Naive thymus-derived CD4-positive, alpha-beta T cell (primary cell): ENCODE measurements at regions not wholly inside any gene's neighbourhood (a gene's known extent, or its start where the extent isn't known, plus 50 kb on each side); places are given as distances from the start of the nearest gene placed in this dataset.
"Not testable (repeated sequence)": the region's sequence is repeated elsewhere in the genome, so short reads cannot be mapped to it uniquely, and the experiment has no call there.

Experiments used
- ATAC-seq: fragments of 150-1000 bp; cut with Tn5 transposase; 2 replicates; pipeline ENCODE4 v1.10.0; 2021; ENCODE audit warnings: mild to moderate bottlenecking, moderate library complexity
- CTCF ChIA-PET: fragments of 350-600 bp; sonication (Branson Sonifier 250); formaldehyde crosslinking; loops from one replicate; lab custom pipeline; 2021; ENCODE audit warnings: antibody characterized with exemption; lab: Charles Lee
- POLR2A ChIA-PET: fragments of 350-600 bp; sonication (Branson Sonifier 250); formaldehyde crosslinking; loops from one replicate; lab custom pipeline; 2021; ENCODE audit warnings: antibody characterized with exemption, inconsistent platforms; lab: Charles Lee
- DNase-seq, 9 donors: peaks; one replicate each; pipeline versions ENCODE4 v3.0.0 to v3.0.0-alpha.2; 2020 to 2022; ENCODE audit warnings: mixed read lengths in 1 of 9
- H3K27ac ChIP-seq: one replicate; pipeline ENCODE4 v1.7.0; 2013; ENCODE audit warnings: mild to moderate bottlenecking, low read depth, low read length, moderate library complexity
- H3K27me3 ChIP-seq, 2 donors: one replicate each; pipeline ENCODE4 v1.7.0; 2013; ENCODE audit warnings: low read length in 2 of 2, mild to moderate bottlenecking in 2 of 2, moderate library complexity in 2 of 2; ENCODE audit not compliant: control insufficient read depth in 2 of 2, insufficient read depth in 2 of 2
- H3K36me3 ChIP-seq, 3 experiments: 1 replicate in 2 of 3; 2 replicates in 1 of 3; pipeline ENCODE4 v1.7.0; 2013; ENCODE audit warnings: low read length in 3 of 3, mild to moderate bottlenecking in 3 of 3, moderate library complexity in 1 of 3; ENCODE audit not compliant: insufficient read depth in 3 of 3, control insufficient read depth in 2 of 3
- H3K4me1 ChIP-seq, 2 donors: one replicate each; pipeline ENCODE4 v1.7.0; 2013; ENCODE audit warnings: low read length in 2 of 2, mild to moderate bottlenecking in 2 of 2, moderate library complexity in 1 of 2; ENCODE audit not compliant: control insufficient read depth in 2 of 2, insufficient read depth in 2 of 2
- H3K4me3 ChIP-seq: 2 replicates; pipeline ENCODE4 v1.7.0; 2013; ENCODE audit warnings: mild to moderate bottlenecking, low read length
- H3K9me3 ChIP-seq, 3 experiments: 1 replicate in 2 of 3; 2 replicates in 1 of 3; pipeline ENCODE4 v1.7.0; 2013; ENCODE audit warnings: low read length in 3 of 3; ENCODE audit not compliant: control insufficient read depth in 2 of 3
- H3K27ac Mint-ChIP-seq, 9 donors: one replicate each; pipeline ENCODE4 v1.8.0; 2020 to 2022; ENCODE audit warnings: mixed read lengths in 9 of 9, mild to moderate bottlenecking in 8 of 9, moderate library complexity in 5 of 9, inconsistent platforms in 2 of 9
- H3K27me3 Mint-ChIP-seq, 5 donors: one replicate each; pipeline ENCODE4 v1.8.0; 2021 to 2022; ENCODE audit warnings: mixed read lengths in 5 of 5, mild to moderate bottlenecking in 1 of 5
- H3K36me3 Mint-ChIP-seq, 5 donors: one replicate each; pipeline ENCODE4 v1.8.0; 2020 to 2022; ENCODE audit warnings: mixed read lengths in 5 of 5, mild to moderate bottlenecking in 3 of 5, inconsistent platforms in 1 of 5
- H3K4me1 Mint-ChIP-seq, 7 donors: one replicate each; pipeline ENCODE4 v1.8.0; 2020 to 2022; ENCODE audit warnings: mixed read lengths in 7 of 7, mild to moderate bottlenecking in 3 of 7, inconsistent platforms in 1 of 7
- H3K4me3 Mint-ChIP-seq, 10 donors: one replicate each; pipeline ENCODE4 v1.8.0; 2020 to 2022; ENCODE audit warnings: mild to moderate bottlenecking in 10 of 10, mixed read lengths in 10 of 10, moderate library complexity in 6 of 10, inconsistent platforms in 2 of 10
- H3K9me3 Mint-ChIP-seq, 11 donors: one replicate each; pipeline ENCODE4 v1.8.0; 2020 to 2022; ENCODE audit warnings: mixed read lengths in 11 of 11, mild to moderate bottlenecking in 4 of 11, inconsistent platforms in 1 of 11, moderate library complexity in 1 of 11
- intact Hi-C, 2 donors: fragments of 100-400 bp; cut with micrococcal nuclease; formaldehyde crosslinking; loops; one replicate each; pipeline ENCODE4 v1.15.1; 2023

GRCh38 chrX:906586-906985, 276.0 kb downstream of the SHOX start:
- intact Hi-C loops: no loop called here
- DNase-seq: no peak
- no peak overlapping the region for H3K27ac Mint-ChIP-seq
- POLR2A ChIA-PET: no interaction called here
- no peaks in the 10 kb centered on the region for H3K4me1 Mint-ChIP-seq
- H3K36me3 Mint-ChIP-seq: no peaks in the 10 kb centered on the region
- H3K27ac ChIP-seq: no peak overlapping the region
- H3K4me1 ChIP-seq: no peaks in the 10 kb centered on the region
- H3K36me3 ChIP-seq: no peaks in the 10 kb centered on the region
- no peak for ATAC-seq
- no peak overlapping the region for H3K4me3 ChIP-seq
- H3K27me3 ChIP-seq: no peaks in the 10 kb centered on the region
- CTCF ChIA-PET: no interaction called here
- H3K9me3 Mint-ChIP-seq: peaks cover 0 to 17% (median 2%) of the 10 kb centered on the region in 11 donors
- H3K4me3 Mint-ChIP-seq: no peak overlapping the region
- H3K9me3 ChIP-seq: no peaks in the 10 kb centered on the region
- H3K27me3 Mint-ChIP-seq: peaks cover 0 to 4% (median 0%) of the 10 kb centered on the region in 5 donors

DNA sequence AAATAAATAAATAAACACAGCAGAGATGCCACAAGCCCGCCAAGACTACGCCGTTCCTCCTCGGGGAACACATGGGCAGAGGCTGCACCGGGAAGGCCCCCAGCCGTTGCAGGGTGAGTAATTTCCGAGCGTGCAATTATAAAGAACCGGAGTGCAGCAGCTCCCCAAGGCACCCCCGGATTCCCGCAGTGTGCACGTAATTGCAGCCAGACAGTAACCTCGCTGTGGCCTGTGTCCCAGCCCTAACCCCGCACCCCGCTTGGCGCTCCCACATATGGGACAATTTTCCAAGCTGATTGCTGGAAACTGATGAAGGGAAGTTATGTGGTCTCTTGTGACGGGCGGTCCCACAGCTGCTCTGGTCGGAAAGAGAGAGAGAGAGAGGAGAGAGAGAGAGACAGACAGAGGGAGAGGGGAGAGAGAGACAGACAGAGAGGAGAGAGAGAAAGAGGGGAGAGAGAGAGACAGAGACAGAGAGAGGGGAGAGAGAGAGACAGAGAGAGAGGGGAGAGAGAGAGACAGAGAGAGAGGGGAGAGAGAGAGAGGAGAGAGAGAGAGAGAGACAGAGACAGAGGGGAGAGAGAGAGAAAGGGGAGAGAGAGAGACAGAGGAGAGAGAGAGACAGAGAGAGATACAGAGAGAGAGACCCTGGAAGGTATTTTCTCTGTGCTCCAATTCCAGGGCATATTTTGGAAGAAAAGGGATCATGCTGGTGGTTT, 275.4 kb downstream of the SHOX start:
- intact Hi-C loops: no loop called here
- ATAC-seq (no peak), DNase-seq (no peak)
- ChIA-PET CTCF (no interaction called here), POLR2A (no interaction called here)
- Mint-ChIP-seq H3K9me3 (peaks cover 0 to 17% (median 2%) of the 10 kb centered on the region in 11 donors), H3K4me1 (no peaks in the 10 kb centered on the region), H3K27me3 (peaks cover 0 to 4% (median 0%) of the 10 kb centered on the region in 5 donors), H3K27ac (no peak overlapping the region), H3K36me3 (no peaks in the 10 kb centered on the region), H3K4me3 (no peak overlapping the region)
- Histone ChIP-seq H3K27me3 (no peaks in the 10 kb centered on the region), H3K36me3 (no peaks in the 10 kb centered on the region), H3K27ac (no peak overlapping the region), H3K4me1 (no peaks in the 10 kb centered on the region), H3K4me3 (no peak overlapping the region), H3K9me3 (no peaks in the 10 kb centered on the region)

DNA sequence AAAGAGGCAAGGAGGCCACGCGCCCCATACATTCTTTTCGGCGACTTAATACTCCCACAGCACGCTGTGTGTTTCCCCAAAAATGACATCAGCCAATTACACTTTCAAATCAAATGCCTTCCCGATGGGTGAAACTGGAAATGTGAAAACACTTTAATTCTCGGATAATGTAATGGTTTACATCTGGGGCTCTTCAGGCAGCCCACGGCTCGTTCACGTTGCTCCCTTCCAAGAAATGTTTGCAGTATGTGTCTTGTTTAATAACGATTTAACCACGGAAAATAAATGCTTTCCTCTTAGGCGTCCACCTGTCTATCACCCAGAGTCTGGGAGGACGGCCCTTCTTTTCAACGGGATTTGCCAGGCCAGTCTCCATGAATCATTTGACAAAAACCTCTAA, 272.5 kb downstream of the SHOX start:
- no peak for DNase-seq

DNA sequence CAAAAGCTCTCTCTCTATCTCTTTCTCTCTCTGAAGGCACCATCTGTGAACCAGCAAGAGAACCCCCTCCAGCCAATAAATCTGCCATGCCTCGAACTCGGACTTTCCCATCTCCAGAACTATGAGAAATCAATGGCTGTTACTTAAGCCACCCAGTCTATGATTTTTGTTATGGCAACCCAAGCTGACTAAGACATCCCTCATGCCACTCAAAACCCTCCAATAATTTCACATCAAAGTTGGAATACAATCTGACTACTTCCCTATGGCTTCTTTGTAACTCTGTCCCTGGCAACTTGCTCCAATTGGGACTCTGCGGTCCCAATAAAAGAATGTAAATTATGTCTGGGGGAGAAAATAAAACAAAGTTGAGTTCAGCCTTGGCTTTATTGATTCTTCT, 265.7 kb downstream of the SHOX start:
- ChIA-PET CTCF (no interaction called here), POLR2A (no interaction called here)
- peaks cover 20 to 70% (median 38%) of the 10 kb centered on the region in 11 donors for H3K9me3 Mint-ChIP-seq
- H3K27me3 Mint-ChIP-seq: peaks cover 0 to 6% (median 0%) of the 10 kb centered on the region in 5 donors
- intact Hi-C loops: no loop called here
- no peak for DNase-seq
- no peak for ATAC-seq
- no peak overlapping the region for H3K4me3 Mint-ChIP-seq
- Histone ChIP-seq H3K27ac (no peak overlapping the region), H3K36me3 (no peaks in the 10 kb centered on the region), H3K4me1 (no peaks in the 10 kb centered on the region), H3K9me3 (peaks cover 0 to 5% (median 0%) of the 10 kb centered on the region in 3 experiments), H3K27me3 (no peaks in the 10 kb centered on the region), H3K4me3 (no peak overlapping the region)
- peaks cover 0 to 16% (median 0%) of the 10 kb centered on the region in 5 donors for H3K36me3 Mint-ChIP-seq
- no peak overlapping the region for H3K27ac Mint-ChIP-seq
- H3K4me1 Mint-ChIP-seq: no peaks in the 10 kb centered on the region

More for the DNA sequence above, 272.5 kb downstream of the SHOX start:
- intact Hi-C loops: no loop called here
- H3K27me3 ChIP-seq: no peaks in the 10 kb centered on the region
- no peaks in the 10 kb centered on the region for H3K36me3 Mint-ChIP-seq
- H3K9me3 ChIP-seq: no peaks in the 10 kb centered on the region
- peaks cover 0 to 27% (median 5%) of the 10 kb centered on the region in 11 donors for H3K9me3 Mint-ChIP-seq
- H3K36me3 ChIP-seq: no peaks in the 10 kb centered on the region
- no peak overlapping the region for H3K27ac Mint-ChIP-seq
- no peak overlapping the region for H3K4me3 ChIP-seq
- H3K4me3 Mint-ChIP-seq: no peak overlapping the region
- H3K27me3 Mint-ChIP-seq: peaks cover 0 to 4% (median 4%) of the 10 kb centered on the region in 5 donors
- H3K4me1 ChIP-seq: no peaks in the 10 kb centered on the region
- POLR2A ChIA-PET: no interaction called here
- H3K27ac ChIP-seq: no peak overlapping the region
- no peak for ATAC-seq
- no peaks in the 10 kb centered on the region for H3K4me1 Mint-ChIP-seq
- CTCF ChIA-PET: no interaction called here

DNA sequence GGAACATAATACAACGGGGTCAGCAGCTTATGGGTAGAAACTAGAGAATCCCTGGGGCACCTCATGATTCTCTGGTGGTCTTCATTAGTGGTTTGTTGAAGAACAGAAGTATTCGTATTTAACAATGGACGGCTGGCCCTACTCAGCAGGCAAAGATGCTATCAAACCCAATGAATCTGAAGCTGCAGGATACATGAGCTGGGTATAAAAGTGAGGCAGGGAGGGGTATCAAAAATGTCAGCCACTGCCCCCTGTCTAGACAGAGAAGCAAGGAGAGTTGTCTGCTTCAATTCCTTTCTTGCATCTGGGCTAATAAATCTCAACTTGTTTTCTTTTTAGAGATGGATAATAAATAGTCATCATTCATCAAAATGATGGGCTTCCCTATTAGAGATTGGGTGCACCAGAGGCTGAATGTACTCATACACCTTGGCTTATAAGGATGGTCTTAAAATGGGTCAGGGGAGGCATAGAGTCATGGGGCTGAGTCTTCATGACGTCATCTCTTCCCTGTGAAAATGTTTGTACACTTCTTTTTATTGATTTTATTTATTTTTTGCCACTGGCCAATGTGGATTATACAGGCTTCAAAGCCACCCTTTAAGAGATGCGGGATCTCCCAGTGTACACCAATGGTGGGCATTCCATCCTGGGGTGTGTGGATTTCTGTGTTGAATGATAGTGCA, 259.5 kb downstream of the SHOX start:
- Mint-ChIP-seq H3K9me3 (peaks cover 8 to 66% (median 32%) of the 10 kb centered on the region in 11 donors), H3K27me3 (peaks cover 0 to 7% (median 0%) of the 10 kb centered on the region in 5 donors), H3K27ac (no peak overlapping the region), H3K4me1 (no peaks in the 10 kb centered on the region), H3K4me3 (no peak overlapping the region), H3K36me3 (peaks cover 0 to 11% (median 0%) of the 10 kb centered on the region in 5 donors)
- H3K36me3 ChIP-seq: no peaks in the 10 kb centered on the region
- DNase-seq (no peak), ATAC-seq (no peak)
- no peaks in the 10 kb centered on the region for H3K4me1 ChIP-seq
- H3K27me3 ChIP-seq: no peaks in the 10 kb centered on the region
- intact Hi-C loops: no loop called here
- CTCF ChIA-PET: no interaction called here
- no peak overlapping the region for H3K27ac ChIP-seq
- no peak overlapping the region for H3K4me3 ChIP-seq
- H3K9me3 ChIP-seq: peaks cover 0 to 14% (median 0%) of the 10 kb centered on the region in 3 experiments
- POLR2A ChIA-PET: no interaction called here

DNA sequence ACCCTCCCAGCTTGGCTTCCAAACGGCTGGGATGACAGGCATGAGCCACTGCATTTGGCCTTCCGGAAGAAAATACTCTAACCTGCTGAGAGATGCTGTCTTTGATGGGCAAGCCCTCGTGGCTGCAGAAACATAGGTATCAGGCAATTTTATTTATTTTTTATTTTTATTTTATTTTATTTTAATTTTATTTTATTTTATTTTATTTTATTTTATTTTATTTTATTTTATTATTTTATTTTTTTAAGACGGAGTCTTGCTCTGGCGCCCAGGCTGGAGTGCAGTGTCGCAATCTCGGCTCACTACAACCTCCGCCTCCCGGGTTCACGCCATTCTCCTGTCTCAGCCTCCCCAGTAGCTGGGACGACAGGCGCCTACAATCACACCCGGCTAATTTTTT, 257.1 kb downstream of the SHOX start:
- H3K4me3 Mint-ChIP-seq, H3K4me3 ChIP-seq, DNase-seq, H3K4me1 Mint-ChIP-seq, H3K27me3 ChIP-seq, POLR2A ChIA-PET, H3K4me1 ChIP-seq, H3K27ac Mint-ChIP-seq, H3K36me3 ChIP-seq, CTCF ChIA-PET, intact Hi-C loops, H3K27ac ChIP-seq, ATAC-seq: not testable (repeated sequence)
- peaks cover 0 to 20% (median 15%) of the 10 kb centered on the region in 5 donors for H3K27me3 Mint-ChIP-seq
- peaks cover 0 to 14% (median 0%) of the 10 kb centered on the region in 3 experiments for H3K9me3 ChIP-seq
- peaks cover 0 to 53% (median 21%) of the 10 kb centered on the region in 11 donors for H3K9me3 Mint-ChIP-seq
- H3K36me3 Mint-ChIP-seq: peaks cover 0 to 12% (median 3%) of the 10 kb centered on the region in 5 donors
